OCI-LY1 (cell line): ENCODE measurements at regions not wholly inside any gene's neighbourhood (a gene's known extent, or its start where the extent isn't known, plus 50 kb on each side); places are given as distances from the start of the nearest gene placed in this dataset.

Experiments used
- CTCF ChIP-seq: fragments of 200-600 bp; sonication (generic), shearing (Covaris generic); IDR thresholded peaks from 2 replicates; pipeline ENCODE4 v1.5.1; 2017; ENCODE audit warnings: mild to moderate bottlenecking, antibody characterized with exemption, low read length, moderate library complexity, mixed read lengths
- EZH2 ChIP-seq: fragments of 200-600 bp; sonication (generic), shearing (Covaris generic); IDR thresholded peaks from 2 replicates; pipeline ENCODE4 v1.8.0; 2017; ENCODE audit warnings: borderline replicate concordance, mixed run types, mild to moderate bottlenecking, antibody characterized with exemption, low read length, moderate library complexity, mixed read lengths

GRCh38 chr3:115523458-115523857 lies 99.9 kb upstream of the GAP43 start:
- TF ChIP-seq EZH2 (no peak), CTCF (no peak)
